HEK293 (cell line): ENCODE measurements at regions not wholly inside any gene's neighbourhood (a gene's known extent, or its start where the extent isn't known, plus 50 kb on each side); places are given as distances from the start of the nearest gene placed in this dataset.

ENCODE experiments used
- CTCF ChIP-seq: fragments of 450-650 bp; formaldehyde crosslinking; IDR thresholded peaks from 2 replicates; pipeline ENCODE4 v1.5.1; 2016; ENCODE audit warnings: missing biosample characterization, missing genetic modification characterization
- PATZ1 ChIP-seq: fragments of 450-650 bp; formaldehyde crosslinking; IDR thresholded peaks from 2 replicates; pipeline ENCODE4 v1.5.1; 2016; ENCODE audit warnings: missing biosample characterization, missing genetic modification characterization
- REST ChIP-seq: fragments of 450-650 bp; formaldehyde crosslinking; IDR thresholded peaks from 2 replicates; pipeline ENCODE4 v1.5.1; 2016; ENCODE audit warnings: missing biosample characterization, missing genetic modification characterization
- TSHZ1 ChIP-seq: fragments of 450-650 bp; formaldehyde crosslinking; IDR thresholded peaks from 2 replicates; pipeline ENCODE4 v1.5.1; 2016; ENCODE audit warnings: missing biosample characterization, missing genetic modification characterization, borderline replicate concordance
- ZBTB7A ChIP-seq: fragments of 450-650 bp; formaldehyde crosslinking; IDR thresholded peaks from 2 replicates; pipeline ENCODE4 v1.5.1; 2016; ENCODE audit warnings: low read depth, missing biosample characterization, missing genetic modification characterization
- ZNF140 ChIP-seq: fragments of 450-650 bp; formaldehyde crosslinking; IDR thresholded peaks from 2 replicates; pipeline ENCODE4 v1.5.1; 2016; ENCODE audit warnings: missing biosample characterization, missing genetic modification characterization
- ZNF184 ChIP-seq: fragments of 450-650 bp; IDR thresholded peaks from 2 replicates; pipeline ENCODE4 v1.5.1; 2018; ENCODE audit warnings: missing biosample characterization, mild to moderate bottlenecking, missing genetic modification characterization
- ZNF513 ChIP-seq: fragments of 450-650 bp; IDR thresholded peaks from 2 replicates; pipeline ENCODE4 v1.5.1; 2018; ENCODE audit warnings: missing biosample characterization, missing genetic modification characterization
- ZNF530 ChIP-seq: fragments of 450-650 bp; formaldehyde crosslinking; IDR thresholded peaks from 2 replicates; pipeline ENCODE4 v1.5.1; 2016; ENCODE audit warnings: low read depth, missing biosample characterization, missing genetic modification characterization
- ZNF610 ChIP-seq: fragments of 450-650 bp; formaldehyde crosslinking; IDR thresholded peaks from 2 replicates; pipeline ENCODE4 v1.5.1; 2016; ENCODE audit warnings: missing biosample characterization, missing genetic modification characterization, borderline replicate concordance
- TF ChIP-seq, protein P1 (sequence below): fragments of 450-650 bp; IDR thresholded peaks from 2 replicates; pipeline ENCODE4 v1.5.1; 2018; ENCODE audit warnings: missing biosample characterization, mild to moderate bottlenecking, missing genetic modification characterization
- TF ChIP-seq, protein P2 (sequence below): fragments of 450-650 bp; formaldehyde crosslinking; IDR thresholded peaks from 2 replicates; pipeline ENCODE4 v1.5.1; 2016; ENCODE audit warnings: missing biosample characterization, missing genetic modification characterization

DNA sequence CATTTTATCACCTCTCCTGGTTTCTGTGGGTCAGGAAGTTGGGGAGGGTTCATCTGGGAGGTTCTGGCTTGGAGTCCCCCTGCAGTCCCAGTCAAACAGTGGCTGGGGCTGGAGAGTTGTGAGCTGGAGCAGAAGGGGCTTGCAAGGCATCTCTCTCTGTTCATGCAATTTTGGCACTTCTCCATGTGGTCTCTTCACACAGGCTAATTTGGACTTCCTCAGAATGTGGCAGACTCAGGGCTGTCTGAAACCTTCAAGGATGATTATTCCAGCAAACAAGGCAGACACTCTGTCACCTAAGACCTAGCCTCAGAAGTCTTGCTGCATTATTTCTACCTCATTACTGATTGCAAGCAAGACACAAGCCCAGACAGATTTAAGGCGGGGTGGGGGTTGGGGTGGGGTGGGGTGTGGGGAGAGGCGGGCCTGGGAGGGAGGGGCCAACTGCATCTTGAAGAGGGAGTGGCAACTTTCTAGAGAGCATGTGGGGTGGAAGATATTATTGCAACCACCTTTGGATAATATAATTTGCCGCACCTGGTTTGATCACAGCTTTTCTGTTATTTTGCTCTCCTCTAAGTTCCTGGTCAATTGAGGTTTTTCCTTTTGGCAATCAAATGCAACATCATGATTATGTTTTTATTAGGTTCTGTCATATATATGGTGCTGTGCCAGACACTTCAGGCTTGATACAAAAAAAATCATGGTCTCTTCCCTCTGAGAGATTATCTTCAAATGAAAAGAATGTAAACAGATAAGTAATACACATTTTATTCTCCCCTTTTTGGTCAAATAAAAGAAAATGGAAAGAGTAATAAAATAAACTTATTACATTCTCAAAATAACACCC, 799.5 kb downstream of the RPA4 start:
- TF ChIP-seq ZNF610 (tag by site-specific recombination) (no peak), TSHZ1 (tag by site-specific recombination) (no peak), ZNF184 (tag by site-specific recombination) (no peak), ZNF530 (tag by site-specific recombination) (no peak), CTCF (no peak), ZNF140 (no peak), ZBTB7A (tag by site-specific recombination) (no peak), ZNF513 (tag by site-specific recombination) (no peak), PATZ1 (no peak), REST (tag by site-specific recombination) (no peak)
- TF ChIP-seq, protein P1, sequence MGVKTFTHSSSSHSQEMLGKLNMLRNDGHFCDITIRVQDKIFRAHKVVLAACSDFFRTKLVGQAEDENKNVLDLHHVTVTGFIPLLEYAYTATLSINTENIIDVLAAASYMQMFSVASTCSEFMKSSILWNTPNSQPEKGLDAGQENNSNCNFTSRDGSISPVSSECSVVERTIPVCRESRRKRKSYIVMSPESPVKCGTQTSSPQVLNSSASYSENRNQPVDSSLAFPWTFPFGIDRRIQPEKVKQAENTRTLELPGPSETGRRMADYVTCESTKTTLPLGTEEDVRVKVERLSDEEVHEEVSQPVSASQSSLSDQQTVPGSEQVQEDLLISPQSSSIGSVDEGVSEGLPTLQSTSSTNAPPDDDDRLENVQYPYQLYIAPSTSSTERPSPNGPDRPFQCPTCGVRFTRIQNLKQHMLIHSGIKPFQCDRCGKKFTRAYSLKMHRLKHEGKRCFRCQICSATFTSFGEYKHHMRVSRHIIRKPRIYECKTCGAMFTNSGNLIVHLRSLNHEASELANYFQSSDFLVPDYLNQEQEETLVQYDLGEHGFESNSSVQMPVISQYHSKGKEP, result no peak
- TF ChIP-seq, protein P2, sequence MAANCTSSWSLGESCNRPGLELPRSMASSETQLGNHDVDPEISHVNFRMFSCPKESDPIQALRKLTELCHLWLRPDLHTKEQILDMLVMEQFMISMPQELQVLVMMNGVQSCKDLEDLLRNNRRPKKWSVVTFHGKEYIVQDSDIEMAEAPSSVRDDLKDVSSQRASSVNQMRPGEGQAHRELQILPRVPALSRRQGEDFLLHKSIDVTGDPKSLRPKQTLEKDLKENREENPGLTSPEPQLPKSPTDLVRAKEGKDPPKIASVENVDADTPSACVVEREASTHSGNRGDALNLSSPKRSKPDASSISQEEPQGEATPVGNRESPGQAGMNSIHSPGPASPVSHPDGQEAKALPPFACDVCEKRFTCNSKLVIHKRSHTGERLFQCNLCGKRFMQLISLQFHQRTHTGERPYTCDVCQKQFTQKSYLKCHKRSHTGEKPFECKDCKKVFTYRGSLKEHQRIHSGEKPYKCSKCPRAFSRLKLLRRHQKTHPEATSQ (tag by site-specific recombination), result no peak
